ENCODE measurements at regions not wholly inside any gene's neighbourhood (a gene's known extent, or its start where the extent isn't known, plus 50 kb on each side); places are given as distances from the start of the nearest gene placed in this dataset.
A peak's percentile ranks its signal among the peaks of the same experiment; 100 is the strongest.

GRCh38 chr5:100273846-100274580, 261.2 kb upstream of the FAM174A start:
- no peak overlapping the region for H3K27ac Mint-ChIP-seq
- H3K9me3 Mint-ChIP-seq: no peaks in the 10 kb centered on the region
- H3K36me3 Mint-ChIP-seq (ENCODE audit: low read depth): no peaks in the 10 kb centered on the region
- no peak overlapping the region for H3K4me3 Mint-ChIP-seq
- TF ChIP-seq, protein P1, sequence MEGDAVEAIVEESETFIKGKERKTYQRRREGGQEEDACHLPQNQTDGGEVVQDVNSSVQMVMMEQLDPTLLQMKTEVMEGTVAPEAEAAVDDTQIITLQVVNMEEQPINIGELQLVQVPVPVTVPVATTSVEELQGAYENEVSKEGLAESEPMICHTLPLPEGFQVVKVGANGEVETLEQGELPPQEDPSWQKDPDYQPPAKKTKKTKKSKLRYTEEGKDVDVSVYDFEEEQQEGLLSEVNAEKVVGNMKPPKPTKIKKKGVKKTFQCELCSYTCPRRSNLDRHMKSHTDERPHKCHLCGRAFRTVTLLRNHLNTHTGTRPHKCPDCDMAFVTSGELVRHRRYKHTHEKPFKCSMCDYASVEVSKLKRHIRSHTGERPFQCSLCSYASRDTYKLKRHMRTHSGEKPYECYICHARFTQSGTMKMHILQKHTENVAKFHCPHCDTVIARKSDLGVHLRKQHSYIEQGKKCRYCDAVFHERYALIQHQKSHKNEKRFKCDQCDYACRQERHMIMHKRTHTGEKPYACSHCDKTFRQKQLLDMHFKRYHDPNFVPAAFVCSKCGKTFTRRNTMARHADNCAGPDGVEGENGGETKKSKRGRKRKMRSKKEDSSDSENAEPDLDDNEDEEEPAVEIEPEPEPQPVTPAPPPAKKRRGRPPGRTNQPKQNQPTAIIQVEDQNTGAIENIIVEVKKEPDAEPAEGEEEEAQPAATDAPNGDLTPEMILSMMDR (IDR thresholded peaks at IDR 0.05; ENCODE audit: unreplicated experiment in 3 of 3): no peak
- H3K4me1 Mint-ChIP-seq: peaks cover 22% of the 10 kb centered on the region
- H3K27me3 Mint-ChIP-seq (ENCODE audit: low read depth): no peaks in the 10 kb centered on the region

DNA sequence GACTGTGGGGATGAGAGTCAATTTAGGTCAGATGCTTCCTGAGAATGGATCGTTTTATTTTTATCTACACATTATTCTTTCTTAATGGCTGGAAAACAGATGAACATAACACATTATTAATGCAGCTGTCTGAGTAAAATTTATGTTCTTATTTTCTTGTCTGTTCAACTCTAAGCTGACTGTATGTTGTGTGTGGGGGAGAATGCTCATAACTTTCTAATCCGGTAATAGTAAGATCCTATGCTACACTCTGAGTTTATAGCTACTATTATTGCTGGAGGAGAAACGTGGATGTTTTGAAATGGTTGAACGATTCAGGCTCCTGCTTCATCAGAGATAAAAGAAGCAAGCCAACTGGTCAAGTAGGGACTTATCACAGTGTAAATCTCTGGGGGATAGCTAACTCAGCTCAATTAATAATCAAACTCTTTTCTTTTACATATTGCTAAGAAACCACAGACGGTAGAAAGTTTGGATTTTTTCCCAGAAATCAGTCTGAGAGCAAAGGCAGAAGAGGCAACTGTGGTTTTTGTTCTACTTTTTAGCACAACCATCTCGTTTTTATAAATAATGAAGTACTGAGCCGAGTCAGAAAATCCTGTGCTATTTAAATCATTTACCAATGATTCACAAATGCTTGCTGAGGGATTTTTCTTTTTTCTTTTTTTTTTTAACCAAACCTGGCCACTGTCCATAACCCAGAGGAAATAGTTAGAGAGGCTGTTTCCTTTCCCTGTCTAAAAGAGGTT, 265.0 kb upstream of the FAM174A start:
- TF ChIP-seq, protein P1 (IDR thresholded peaks at IDR 0.05; ENCODE audit: unreplicated experiment in 3 of 3): no peak
- Mint-ChIP-seq H3K4me1 (peaks cover 22% of the 10 kb centered on the region), H3K27me3 (ENCODE audit: low read depth) (no peaks in the 10 kb centered on the region), H3K9me3 (no peaks in the 10 kb centered on the region), H3K36me3 (ENCODE audit: low read depth) (no peaks in the 10 kb centered on the region), H3K27ac (peak overlapping the region; percentile 95 to 96 (median 95)), H3K4me3 (peak overlapping the region; percentile 31 to 62 (median 40))

GRCh38 chr5:100260968-100261367, 274.2 kb upstream of the FAM174A start:
- H3K4me3 Mint-ChIP-seq: no peak overlapping the region
- no peaks in the 10 kb centered on the region for H3K27me3 Mint-ChIP-seq (ENCODE audit: low read depth)
- no peaks in the 10 kb centered on the region for H3K9me3 Mint-ChIP-seq
- no peaks in the 10 kb centered on the region for H3K4me1 Mint-ChIP-seq
- no peak overlapping the region for H3K27ac Mint-ChIP-seq
- TF ChIP-seq, protein P1 (IDR thresholded peaks at IDR 0.05; ENCODE audit: unreplicated experiment in 3 of 3): no peak
- no peaks in the 10 kb centered on the region for H3K36me3 Mint-ChIP-seq (ENCODE audit: low read depth)

- Mint-ChIP-seq H3K27me3 (ENCODE audit: low read depth) (no peaks in the 10 kb centered on the region), H3K27ac (peak overlapping the region in 2 of 3 experiments; percentile 42 to 90), H3K4me1 (peaks cover 5% of the 10 kb centered on the region), H3K36me3 (ENCODE audit: low read depth) (no peaks in the 10 kb centered on the region), H3K4me3 (no peak overlapping the region), H3K9me3 (peaks cover 2% of the 10 kb centered on the region)
- TF ChIP-seq, protein P1 (IDR thresholded peaks at IDR 0.05; ENCODE audit: unreplicated experiment in 3 of 3): no peak
These were observed 282.2 kb upstream of the FAM174A start for GRCh38 chr5:100252944-100253343.

GRCh38 chr5:100252037-100252436, 283.1 kb upstream of the FAM174A start:
- Mint-ChIP-seq H3K9me3 (peaks cover 2% of the 10 kb centered on the region), H3K27me3 (ENCODE audit: low read depth) (no peaks in the 10 kb centered on the region), H3K4me1 (peaks cover 5% of the 10 kb centered on the region), H3K4me3 (no peak overlapping the region), H3K36me3 (ENCODE audit: low read depth) (no peaks in the 10 kb centered on the region), H3K27ac (peak overlapping the region in 1 of 3 experiments; percentile 90)
- TF ChIP-seq, protein P1 (IDR thresholded peaks at IDR 0.05; ENCODE audit: unreplicated experiment in 3 of 3): no peak

Data from nephron (organoid).